ENCODE measurements at regions not wholly inside any gene's neighbourhood (a gene's known extent, or its start where the extent isn't known, plus 50 kb on each side); places are given as distances from the start of the nearest gene placed in this dataset.
"Not testable (repeated sequence)": the region's sequence is repeated elsewhere in the genome, so short reads cannot be mapped to it uniquely, and the experiment has no call there.

GRCh38 chrX:55142206-55142918 lies 53.5 kb downstream of the PAGE2 start:
- Histone ChIP-seq H3K27me3 (replicated peaks; ENCODE audit: control insufficient read depth, insufficient read depth, low read length) (peaks cover 6% of the 10 kb centered on the region), H3K4me3 (ENCODE audit: low read length) (no peak overlapping the region), H3K4me1 (ENCODE audit: control insufficient read depth, insufficient read depth, low read length) (no peaks in the 10 kb centered on the region), H3K36me3 (ENCODE audit: control insufficient read depth, insufficient read depth, low read length, severe bottlenecking) (no peaks in the 10 kb centered on the region), H3K9me3 (ENCODE audit: control insufficient read depth, low read length) (no peaks in the 10 kb centered on the region), H3K9ac (ENCODE audit: low read length) (no peak overlapping the region)
- DNase-seq (ENCODE audit: low read depth): no peak

- no peaks in the 10 kb centered on the region for H3K36me3 ChIP-seq (ENCODE audit: control insufficient read depth, insufficient read depth, low read length, severe bottlenecking)
- no peaks in the 10 kb centered on the region for H3K4me1 ChIP-seq (ENCODE audit: control insufficient read depth, insufficient read depth, low read length)
- no peak overlapping the region for H3K4me3 ChIP-seq (ENCODE audit: low read length)
- H3K9me3 ChIP-seq (ENCODE audit: control insufficient read depth, low read length): no peaks in the 10 kb centered on the region
- H3K9ac ChIP-seq (ENCODE audit: low read length): no peak overlapping the region
- H3K27me3 ChIP-seq (replicated peaks; ENCODE audit: control insufficient read depth, insufficient read depth, low read length): peaks cover 3% of the 10 kb centered on the region
- DNase-seq (ENCODE audit: low read depth): no peak
Observed at GRCh38 chrX:55142919-55143310, 54.1 kb downstream of the PAGE2 start.

- H3K4me1 ChIP-seq (ENCODE audit: control insufficient read depth, insufficient read depth, low read length): no peaks in the 10 kb centered on the region
- H3K4me3 ChIP-seq (ENCODE audit: low read length): no peak overlapping the region
- H3K36me3 ChIP-seq (ENCODE audit: control insufficient read depth, insufficient read depth, low read length, severe bottlenecking): no peaks in the 10 kb centered on the region
- H3K9ac ChIP-seq (ENCODE audit: low read length): no peak overlapping the region
- H3K27me3 ChIP-seq (replicated peaks; ENCODE audit: control insufficient read depth, insufficient read depth, low read length): no peaks in the 10 kb centered on the region
- H3K9me3 ChIP-seq (ENCODE audit: control insufficient read depth, low read length): no peaks in the 10 kb centered on the region
- DNase-seq (ENCODE audit: low read depth): no peak
Observed at GRCh38 chrX:55143621-55144020, 54.8 kb downstream of the PAGE2 start.

GRCh38 chrX:55144697-55145096 lies 55.9 kb downstream of the PAGE2 start:
- Histone ChIP-seq H3K9me3 (ENCODE audit: control insufficient read depth, low read length) (no peaks in the 10 kb centered on the region), H3K9ac (ENCODE audit: low read length) (no peak overlapping the region), H3K4me3 (ENCODE audit: low read length) (no peak overlapping the region), H3K4me1 (ENCODE audit: control insufficient read depth, insufficient read depth, low read length) (no peaks in the 10 kb centered on the region), H3K27me3 (replicated peaks; ENCODE audit: control insufficient read depth, insufficient read depth, low read length) (no peaks in the 10 kb centered on the region), H3K36me3 (ENCODE audit: control insufficient read depth, insufficient read depth, low read length, severe bottlenecking) (no peaks in the 10 kb centered on the region)
- DNase-seq (ENCODE audit: low read depth): no peak

GRCh38 chrX:55149242-55149641 lies 60.4 kb downstream of the PAGE2 start:
- Histone ChIP-seq H3K4me1 (ENCODE audit: control insufficient read depth, insufficient read depth, low read length) (no peaks in the 10 kb centered on the region), H3K9me3 (ENCODE audit: control insufficient read depth, low read length) (no peaks in the 10 kb centered on the region), H3K27me3 (replicated peaks; ENCODE audit: control insufficient read depth, insufficient read depth, low read length) (no peaks in the 10 kb centered on the region), H3K9ac (ENCODE audit: low read length) (no peak overlapping the region), H3K36me3 (ENCODE audit: control insufficient read depth, insufficient read depth, low read length, severe bottlenecking) (no peaks in the 10 kb centered on the region), H3K4me3 (ENCODE audit: low read length) (no peak overlapping the region)
- no peak for DNase-seq (ENCODE audit: low read depth)

GRCh38 chrX:55151199-55151598 lies 62.4 kb downstream of the PAGE2 start:
- H3K27me3 ChIP-seq (replicated peaks; ENCODE audit: control insufficient read depth, insufficient read depth, low read length): peaks cover 4% of the 10 kb centered on the region
- no peaks in the 10 kb centered on the region for H3K36me3 ChIP-seq (ENCODE audit: control insufficient read depth, insufficient read depth, low read length, severe bottlenecking)
- DNase-seq (ENCODE audit: low read depth): no peak
- H3K4me1 ChIP-seq (ENCODE audit: control insufficient read depth, insufficient read depth, low read length): no peaks in the 10 kb centered on the region
- H3K4me3 ChIP-seq (ENCODE audit: low read length): no peak overlapping the region
- no peaks in the 10 kb centered on the region for H3K9me3 ChIP-seq (ENCODE audit: control insufficient read depth, low read length)
- H3K9ac ChIP-seq (ENCODE audit: low read length): no peak overlapping the region

GRCh38 chrX:55159551-55159950 lies 60.6 kb upstream of the PAGE5 start:
- DNase-seq (ENCODE audit: low read depth): no peak
- H3K4me3 ChIP-seq (ENCODE audit: low read length): no peak overlapping the region

GRCh38 chrX:55160685-55161552 lies 59.2 kb upstream of the PAGE5 start:
- Histone ChIP-seq H3K36me3 (ENCODE audit: control insufficient read depth, insufficient read depth, low read length, severe bottlenecking) (no peaks in the 10 kb centered on the region), H3K4me1 (ENCODE audit: control insufficient read depth, insufficient read depth, low read length) (no peaks in the 10 kb centered on the region)
- peak; percentile 89 for DNase-seq (ENCODE audit: low read depth)

More at GRCh38 chrX:55159551-55159950, 60.6 kb upstream of the PAGE5 start:
- Histone ChIP-seq H3K36me3 (ENCODE audit: control insufficient read depth, insufficient read depth, low read length, severe bottlenecking) (no peaks in the 10 kb centered on the region), H3K4me1 (ENCODE audit: control insufficient read depth, insufficient read depth, low read length) (no peaks in the 10 kb centered on the region), H3K9me3 (ENCODE audit: control insufficient read depth, low read length) (peaks cover 4% of the 10 kb centered on the region), H3K27me3 (replicated peaks; ENCODE audit: control insufficient read depth, insufficient read depth, low read length) (peaks cover 8% of the 10 kb centered on the region), H3K9ac (ENCODE audit: low read length) (peak overlapping the region; percentile 86)

GRCh38 chrX:55161581-55161980 lies 58.6 kb upstream of the PAGE5 start:
- peaks cover 9% of the 10 kb centered on the region for H3K27me3 ChIP-seq (replicated peaks; ENCODE audit: control insufficient read depth, insufficient read depth, low read length)
- peaks cover 8% of the 10 kb centered on the region for H3K9me3 ChIP-seq (ENCODE audit: control insufficient read depth, low read length)
- peak; percentile 27 for DNase-seq (ENCODE audit: low read depth)
- H3K4me3 ChIP-seq (ENCODE audit: low read length): peak overlapping the region; percentile 86
- H3K9ac ChIP-seq (ENCODE audit: low read length): peak overlapping the region; percentile 86
- no peaks in the 10 kb centered on the region for H3K4me1 ChIP-seq (ENCODE audit: control insufficient read depth, insufficient read depth, low read length)
- H3K36me3 ChIP-seq (ENCODE audit: control insufficient read depth, insufficient read depth, low read length, severe bottlenecking): no peaks in the 10 kb centered on the region

More at GRCh38 chrX:55160685-55161552, 59.2 kb upstream of the PAGE5 start:
- H3K4me3 ChIP-seq (ENCODE audit: low read length): peak overlapping the region; percentile 86
- H3K9me3 ChIP-seq (ENCODE audit: control insufficient read depth, low read length): peaks cover 8% of the 10 kb centered on the region
- H3K9ac ChIP-seq (ENCODE audit: low read length): peak overlapping the region; percentile 86
- peaks cover 4% of the 10 kb centered on the region for H3K27me3 ChIP-seq (replicated peaks; ENCODE audit: control insufficient read depth, insufficient read depth, low read length)

- Histone ChIP-seq H3K36me3 (ENCODE audit: control insufficient read depth, insufficient read depth, low read length, severe bottlenecking) (no peaks in the 10 kb centered on the region), H3K4me1 (ENCODE audit: control insufficient read depth, insufficient read depth, low read length) (no peaks in the 10 kb centered on the region), H3K9me3 (ENCODE audit: control insufficient read depth, low read length) (peaks cover 8% of the 10 kb centered on the region), H3K9ac (ENCODE audit: low read length) (no peak overlapping the region), H3K27me3 (replicated peaks; ENCODE audit: control insufficient read depth, insufficient read depth, low read length) (peaks cover 14% of the 10 kb centered on the region), H3K4me3 (ENCODE audit: low read length) (no peak overlapping the region)
- DNase-seq (ENCODE audit: low read depth): no peak
Observed at GRCh38 chrX:55163171-55163570, 57.0 kb upstream of the PAGE5 start.

GRCh38 chrX:55165026-55165425 lies 55.1 kb upstream of the PAGE5 start:
- H3K9me3 ChIP-seq (ENCODE audit: control insufficient read depth, low read length); H3K9ac ChIP-seq (ENCODE audit: low read length); H3K4me3 ChIP-seq (ENCODE audit: low read length); DNase-seq (ENCODE audit: low read depth); H3K4me1 ChIP-seq (ENCODE audit: control insufficient read depth, insufficient read depth, low read length); H3K36me3 ChIP-seq (ENCODE audit: control insufficient read depth, insufficient read depth, low read length, severe bottlenecking): not testable (repeated sequence)
- peaks cover 14% of the 10 kb centered on the region for H3K27me3 ChIP-seq (replicated peaks; ENCODE audit: control insufficient read depth, insufficient read depth, low read length)
